NCI-H2171 (cell line): ENCODE measurements at regions not wholly inside any gene's neighbourhood (a gene's known extent, or its start where the extent isn't known, plus 50 kb on each side); places are given as distances from the start of the nearest gene placed in this dataset.

Experiments used
- DNase-seq: peaks from one replicate; lab custom pipeline; 2025; lab: John Stamatoyannopoulos, UW

- DNase-seq, result no peak
Measured at GRCh38 chr18:54020966-54021365, 203.5 kb downstream of the MBD2 start.

GRCh38 chr18:54020156-54020745, 204.2 kb downstream of the MBD2 start:
- DNase-seq, result no peak

GRCh38 chr18:54019641-54020040, 204.8 kb downstream of the MBD2 start:
- DNase-seq, result no peak

DNA sequence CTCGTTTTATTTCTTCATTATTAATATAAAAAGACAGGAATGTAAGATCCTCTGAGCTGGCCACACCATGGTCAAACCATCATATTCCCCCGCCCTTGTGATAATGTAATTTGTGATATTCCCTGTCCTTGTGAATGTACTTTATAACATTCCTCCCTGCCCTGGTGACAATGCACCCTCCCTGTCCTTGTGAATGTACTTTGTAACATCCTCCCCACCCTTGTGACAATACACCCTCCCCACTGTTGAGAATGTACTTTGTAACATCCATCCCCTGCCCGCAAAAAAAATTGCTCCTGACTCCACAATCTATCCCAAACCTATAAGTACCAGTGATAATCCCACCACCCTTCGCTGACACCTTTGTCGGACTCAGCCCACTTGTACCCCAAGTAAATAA, 211.0 kb downstream of the MBD2 start:
- no peak for DNase-seq

DNA sequence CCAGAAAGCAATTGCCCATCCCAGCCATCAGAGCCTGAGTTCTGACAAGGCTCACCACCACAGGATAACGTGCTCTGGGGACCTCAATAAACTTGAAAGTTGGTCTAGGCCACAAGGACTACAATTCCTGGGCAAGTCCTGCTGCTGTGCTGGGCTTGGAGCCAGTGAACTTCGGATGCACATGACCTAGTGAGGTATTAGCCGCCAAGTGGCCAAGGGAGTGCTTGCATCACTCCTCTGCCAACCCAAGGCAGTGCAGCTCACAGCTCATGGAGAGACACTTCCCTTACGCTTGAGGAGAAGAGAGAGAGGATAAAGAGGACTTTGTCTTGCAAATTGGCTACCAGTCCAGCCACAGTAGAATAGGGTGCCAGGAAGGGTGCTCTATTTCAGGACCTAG, 219.6 kb downstream of the MBD2 start:
- DNase-seq, result no peak

- no peak for DNase-seq
Measured at GRCh38 chr18:54003195-54003594, 221.3 kb downstream of the MBD2 start.

DNA sequence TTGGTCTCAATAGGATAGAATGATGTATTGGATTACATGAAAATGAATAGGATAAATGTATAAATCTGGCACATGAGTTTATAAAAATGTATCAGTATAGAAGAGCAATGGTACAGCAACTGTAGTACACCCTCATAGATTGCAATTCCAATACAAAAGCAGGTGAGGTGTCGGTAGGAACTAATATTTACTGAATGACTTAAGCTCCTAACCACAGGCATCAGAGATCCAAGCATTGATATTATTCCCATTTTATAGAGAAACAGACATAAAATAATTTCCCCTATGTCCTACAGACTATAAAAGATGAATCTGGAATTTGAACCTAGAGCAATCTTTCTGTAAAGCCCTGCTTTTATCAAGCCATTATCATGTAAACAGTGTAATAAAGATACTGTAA, 227.4 kb downstream of the MBD2 start:
- no peak for DNase-seq

DNA sequence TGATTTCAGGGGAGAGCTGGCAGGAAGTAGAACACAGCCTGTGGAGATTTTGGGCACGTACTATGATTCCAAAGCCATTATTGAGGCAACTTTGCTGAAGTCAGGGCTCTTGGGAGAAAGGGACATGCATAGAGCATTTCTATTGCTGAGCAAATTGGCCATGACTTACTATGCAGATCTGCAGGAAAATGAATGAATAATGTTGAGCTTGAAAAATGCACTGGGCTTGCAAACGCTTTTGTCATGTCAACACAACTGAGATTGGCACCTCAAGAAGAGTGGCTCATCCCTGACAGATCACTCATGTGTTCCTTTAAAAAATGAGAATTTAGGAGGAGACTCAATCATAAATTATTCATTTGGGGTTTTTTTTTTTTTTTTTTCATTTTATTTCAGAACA, 230.5 kb downstream of the MBD2 start:
- no peak for DNase-seq

DNA sequence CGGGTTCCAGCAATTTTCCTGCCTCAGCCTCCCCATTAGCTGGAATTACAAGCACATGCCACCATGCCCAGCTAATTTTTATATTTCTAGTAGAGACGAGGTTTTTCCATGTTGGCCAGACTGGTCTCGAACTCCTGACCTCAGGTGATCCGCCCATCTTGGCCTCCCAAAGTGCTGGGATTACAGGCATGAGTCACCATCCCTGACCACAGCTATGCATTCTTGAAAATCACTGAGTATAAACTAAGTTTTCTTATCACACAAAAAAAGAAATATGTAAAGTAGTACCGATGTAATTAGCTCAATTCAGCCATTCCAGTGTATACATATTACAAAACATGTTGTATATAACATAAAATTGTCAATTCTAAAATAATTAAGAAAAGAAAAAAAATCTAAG, 232.7 kb downstream of the MBD2 start:
- no peak for DNase-seq

- DNase-seq, result no peak
Measured at GRCh38 chr18:53991202-53991601, 233.3 kb downstream of the MBD2 start.

- no peak for DNase-seq
Measured at GRCh38 chr18:53990485-53990884, 234.0 kb downstream of the MBD2 start.

DNA sequence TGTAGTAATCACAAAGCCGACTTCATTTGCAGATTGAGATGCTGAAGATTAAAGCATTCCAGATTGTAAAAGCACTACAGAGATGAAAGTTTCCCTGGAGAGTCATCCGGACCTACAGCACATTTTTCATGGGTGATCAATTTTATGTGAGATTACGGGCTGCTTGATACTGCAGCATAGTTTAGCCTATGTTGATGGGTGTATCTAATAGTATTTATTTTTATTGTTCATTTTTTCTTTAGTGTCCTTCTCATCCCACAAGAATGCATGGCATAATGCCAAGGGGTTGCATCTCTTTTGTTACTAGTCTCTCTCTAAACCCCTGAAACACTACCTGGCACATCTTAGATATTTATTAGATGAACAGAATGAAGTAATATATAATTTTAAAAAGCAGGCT, 240.4 kb downstream of the MBD2 start:
- DNase-seq, result no peak

GRCh38 chr18:53971331-53971730, 253.1 kb downstream of the MBD2 start:
- DNase-seq, result no peak

GRCh38 chr18:53952700-53953099, 271.8 kb downstream of the MBD2 start:
- DNase-seq, result no peak

DNA sequence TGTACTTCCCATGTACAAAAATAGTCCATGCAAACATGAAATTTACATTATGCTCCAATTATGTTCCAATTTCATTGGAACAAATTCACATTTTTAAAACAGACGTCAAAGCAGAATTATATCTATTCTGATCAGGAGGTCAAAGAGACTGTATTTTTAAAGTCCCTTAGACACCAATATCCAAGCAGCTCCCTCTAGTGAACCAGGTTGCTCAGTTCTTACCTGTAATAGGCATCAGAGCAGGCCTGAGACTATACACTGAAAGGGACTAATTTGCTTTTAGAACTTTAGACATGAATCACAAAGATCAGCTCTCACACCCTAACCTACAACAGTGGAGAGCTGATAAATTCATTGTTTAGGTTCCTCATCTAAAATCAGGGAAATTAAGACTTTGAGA, 273.9 kb downstream of the MBD2 start:
- no peak for DNase-seq

GRCh38 chr18:53948991-53949390, 275.5 kb downstream of the MBD2 start:
- no peak for DNase-seq

DNA sequence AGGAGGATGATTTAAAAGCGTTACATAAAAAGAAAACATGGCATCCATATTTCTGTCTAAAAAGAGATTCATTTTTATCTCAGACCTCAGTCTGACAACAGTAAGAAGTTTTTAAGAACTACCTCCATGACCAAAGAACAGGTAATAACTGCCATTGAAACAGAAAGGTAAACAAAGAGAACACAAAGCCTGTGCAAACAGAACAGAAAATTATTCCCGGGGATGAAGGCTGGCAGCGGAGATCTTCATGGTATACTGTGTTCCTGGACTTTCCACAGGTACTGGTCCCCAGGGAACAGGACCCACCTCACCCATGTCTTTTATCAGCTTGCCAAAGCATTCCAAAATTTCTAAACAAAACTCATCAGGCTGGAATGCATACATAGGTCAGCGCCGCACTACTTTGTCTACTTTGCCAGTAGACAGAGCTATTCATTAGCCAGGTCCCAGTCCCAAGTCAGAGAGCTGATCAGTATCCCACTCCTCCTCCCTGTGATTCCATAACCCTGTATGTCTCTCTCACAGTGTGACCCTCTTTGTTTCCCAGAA, 277.3 kb downstream of the MBD2 start:
- no peak for DNase-seq

DNA sequence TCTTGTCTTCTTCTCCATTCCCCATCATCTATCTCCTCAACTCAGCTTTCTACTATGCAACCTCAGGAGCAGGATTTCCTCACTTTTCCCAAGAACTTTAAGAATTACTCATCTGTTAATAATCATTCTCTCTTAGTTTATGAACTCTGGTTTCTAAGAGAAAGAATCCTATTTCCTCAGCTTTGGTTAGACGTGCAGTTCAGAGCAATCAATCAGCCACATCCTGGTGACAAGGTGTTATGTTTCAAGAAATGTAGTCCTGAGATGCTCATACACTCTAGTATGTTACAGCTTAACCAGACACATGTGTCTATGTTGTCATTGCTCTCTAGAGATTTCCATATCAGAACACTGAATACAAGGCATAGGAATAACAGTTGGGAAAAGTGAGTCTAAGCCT, 277.9 kb downstream of the MBD2 start:
- no peak for DNase-seq

DNA sequence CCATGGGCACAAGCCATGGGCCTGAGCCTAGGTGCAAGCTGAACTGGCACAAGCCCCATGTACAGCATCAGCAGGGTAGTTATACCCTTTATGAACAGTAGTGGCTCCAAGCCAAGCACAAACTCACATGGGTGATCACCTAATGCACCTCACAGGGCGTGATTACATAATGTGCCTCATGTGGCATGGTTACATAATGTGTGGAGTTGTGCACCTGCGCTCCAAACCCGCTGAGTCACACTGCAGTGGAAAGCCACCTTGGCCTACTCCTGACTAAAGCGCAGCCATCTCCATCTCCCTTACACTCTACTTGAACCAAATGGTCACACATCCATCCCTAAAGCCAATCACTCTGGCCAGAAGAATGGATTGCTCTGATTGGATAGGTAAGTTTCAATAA, 279.7 kb downstream of the MBD2 start:
- peak; percentile 38 for DNase-seq

- no peak for DNase-seq
Measured at GRCh38 chr18:53943326-53943860, 281.1 kb downstream of the MBD2 start.

- peak; percentile 76 for DNase-seq
Measured at GRCh38 chr18:53941601-53942338, 282.7 kb downstream of the MBD2 start.

DNA sequence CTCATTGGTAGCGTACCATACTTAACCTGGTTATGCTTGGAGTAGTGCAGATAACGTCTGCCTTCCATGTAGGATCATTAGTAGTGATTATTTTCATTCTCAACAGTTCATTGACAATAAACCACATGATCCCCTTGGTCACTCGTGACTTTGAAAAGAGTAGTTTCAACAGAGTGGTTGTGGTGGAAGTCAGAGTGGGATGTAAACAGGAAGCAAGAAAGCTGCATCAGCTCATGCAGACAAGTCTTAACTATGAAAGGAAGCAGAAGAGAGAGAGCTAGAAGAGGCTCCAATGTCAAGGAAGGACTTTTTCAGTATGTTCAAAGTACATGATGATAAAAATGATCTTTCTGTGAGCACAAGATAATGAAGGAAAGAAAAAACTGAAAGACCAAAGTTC, 287.4 kb downstream of the MBD2 start:
- DNase-seq, result no peak

DNA sequence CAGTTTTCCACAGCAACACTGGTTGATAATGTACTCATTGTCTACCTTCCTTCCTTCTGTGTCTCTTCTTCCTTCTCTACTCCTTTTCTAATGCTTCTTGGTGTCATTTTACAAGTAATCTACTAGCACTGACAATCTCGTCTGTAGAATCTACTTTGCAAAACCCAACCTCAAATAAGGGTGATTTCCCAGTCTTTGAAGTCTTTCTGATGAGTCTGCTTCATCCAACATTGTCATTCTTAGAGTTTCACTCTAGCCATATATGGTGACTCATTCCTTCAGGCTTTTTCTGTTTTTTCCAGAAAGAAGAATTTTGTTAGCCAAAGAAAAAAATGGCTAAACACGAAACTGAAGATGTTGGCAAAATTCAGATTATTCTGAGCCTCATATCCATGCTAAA, 288.7 kb downstream of the MBD2 start:
- DNase-seq, result no peak

DNA sequence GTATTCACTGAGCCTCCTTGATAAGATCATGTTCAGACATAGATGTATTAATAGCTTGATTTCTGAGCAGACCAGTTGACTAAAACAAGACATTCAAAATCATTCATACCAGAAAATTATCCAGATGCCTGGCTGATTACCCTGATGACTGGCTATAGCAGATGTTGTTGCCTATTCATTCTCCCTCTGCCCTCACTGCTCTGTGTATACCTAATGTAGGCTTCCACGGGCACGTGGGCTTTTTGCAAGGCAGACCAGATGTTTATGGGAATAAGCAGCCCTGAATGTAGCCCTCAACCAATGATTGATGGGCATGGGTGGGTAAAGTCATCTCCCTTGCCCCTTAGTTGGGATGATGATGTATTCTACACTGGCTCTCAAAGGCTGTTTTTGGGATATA, 289.1 kb downstream of the MBD2 start:
- no peak for DNase-seq
